GM12878 (cell line): ENCODE measurements at regions not wholly inside any gene's neighbourhood (a gene's known extent, or its start where the extent isn't known, plus 50 kb on each side); places are given as distances from the start of the nearest gene placed in this dataset.

ENCODE experiments used
- ATAC-seq: fragments of 200-7000 bp; cut with Tn5 transposase; 3 replicates; pipeline ENCODE4 v1.9.1; 2020; ENCODE audit warnings: mild to moderate bottlenecking, moderate library complexity
- BruUV-seq: library from RNA; stranded (reverse); fragments of 400-500 nt; replicated peaks from 2 replicates; lab custom pipeline; 2021; lab: Mats Ljungman, UMichigan
- CTCF ChIA-PET: fragments of 300-600 bp; sonication (Branson Sonifier 250); formaldehyde crosslinking; extraction: SDS; loops from one replicate; lab custom pipeline; 2021; ENCODE audit warnings: inconsistent platforms; lab: Yijun Ruan, JAX
- POLR2A ChIA-PET: fragments of 350-600 bp; formaldehyde crosslinking; extraction: SDS; loops from one replicate; lab custom pipeline; 2021; ENCODE audit warnings: inconsistent platforms; lab: Charles Lee
- RAD21 ChIA-PET: fragments of 300-600 bp; sonication (Branson Sonifier 250); formaldehyde crosslinking; loops from one replicate; lab custom pipeline; 2023; ENCODE audit warnings: antibody characterized with exemption; ENCODE audit not compliant: unreplicated experiment; lab: Charles Lee
- SMC1A ChIA-PET: fragments of 300-600 bp; sonication (Branson Sonifier 250); formaldehyde crosslinking; loops from one replicate; lab custom pipeline; 2023; ENCODE audit not compliant: unreplicated experiment, uncharacterized antibody; lab: Charles Lee
- DNase-seq: peaks from one replicate; pipeline ENCODE4 v3.0.0-alpha.2; 2011; ENCODE audit warnings: low read depth, low spot score
- FAIRE-seq: peaks from 3 replicates; lab custom pipeline; 2011; peaks lifted over from hg19 to GRCh38; lab: Jason Lieb, UNC
- H2AFZ ChIP-seq: 2 replicates; pipeline ENCODE4 v1.6.0; 2011; ENCODE audit warnings: low read depth, low read length, control low read depth; ENCODE audit not compliant: control insufficient read depth
- H3K27ac ChIP-seq: 2 replicates; pipeline ENCODE4 v1.5.1; 2011; ENCODE audit warnings: control low read depth; ENCODE audit not compliant: control insufficient read depth, insufficient read depth
- H3K27me3 ChIP-seq, 2 experiments: replicated peaks in 1 of 2; 2 replicates each; pipeline versions ENCODE4 v1.6.0 to v1.6.1; 2011; ENCODE audit warnings: low read length in 1 of 2; ENCODE audit not compliant: control insufficient read depth in 2 of 2, insufficient read depth in 2 of 2
- H3K36me3 ChIP-seq, 2 experiments: 2 replicates each; pipeline ENCODE4 v1.5.1; 2011; ENCODE audit warnings: low read length in 1 of 2; ENCODE audit not compliant: control insufficient read depth in 2 of 2, insufficient read depth in 2 of 2
- H3K4me1 ChIP-seq: 2 replicates; pipeline ENCODE4 v1.6.1; 2011; ENCODE audit warnings: mild to moderate bottlenecking, low read length, moderate library complexity, mixed read lengths; ENCODE audit not compliant: control insufficient read depth, insufficient read depth
- H3K4me2 ChIP-seq: 2 replicates; pipeline ENCODE4 v1.6.0; 2011; ENCODE audit warnings: control low read depth; ENCODE audit not compliant: control insufficient read depth, insufficient read depth
- H3K4me3 ChIP-seq: fragments of 200-600 bp; sonication (generic); 2 replicates; pipeline ENCODE4 v1.5.1; 2016
- H3K79me2 ChIP-seq: 2 replicates; pipeline ENCODE4 v1.6.0; 2011; ENCODE audit warnings: low read length; ENCODE audit not compliant: control insufficient read depth, insufficient read depth
- H3K9ac ChIP-seq: 2 replicates; pipeline ENCODE4 v1.8.0; 2011; ENCODE audit warnings: low read length, control low read depth, mixed read lengths; ENCODE audit not compliant: control insufficient read depth, insufficient read depth
- H3K9me3 ChIP-seq: replicated peaks from 3 replicates; pipeline ENCODE4 v1.5.1; 2011; ENCODE audit warnings: mild to moderate bottlenecking, low read length; ENCODE audit not compliant: control insufficient read depth, insufficient read depth
- H4K20me1 ChIP-seq: 2 replicates; pipeline ENCODE4 v1.6.0; 2011; ENCODE audit not compliant: control insufficient read depth, insufficient read depth
- BCL11A ChIP-seq: IDR thresholded peaks from 2 replicates; pipeline ENCODE4 v1.6.1; 2011; ENCODE audit warnings: low read depth, low read length
- CBFB ChIP-seq: IDR thresholded peaks from 2 replicates; pipeline ENCODE4 v1.6.1; 2016; ENCODE audit warnings: antibody characterized with exemption, low read depth
- CHD1 ChIP-seq: IDR thresholded peaks from 2 replicates; pipeline ENCODE4 v1.6.1; 2012; ENCODE audit warnings: low read depth, low read length, improper control_type of control experiment
- GABPA ChIP-seq: IDR thresholded peaks from 2 replicates; pipeline ENCODE4 v1.6.1; 2014; ENCODE audit warnings: antibody characterized with exemption, low read depth, mild to moderate bottlenecking, inconsistent platforms
- HCFC1 ChIP-seq: fragments of 150-350 bp; IDR thresholded peaks from 2 replicates; pipeline ENCODE4 v1.6.1; 2014; ENCODE audit warnings: low read length
- NR2C2 ChIP-seq: IDR thresholded peaks from 2 replicates; pipeline ENCODE4 v1.6.1; 2011; ENCODE audit warnings: borderline replicate concordance, low read depth; ENCODE audit not compliant: control insufficient read depth, insufficient read length
- SIN3A ChIP-seq: IDR thresholded peaks from 2 replicates; pipeline ENCODE4 v1.6.1; 2012; ENCODE audit warnings: low read depth, low read length, improper control_type of control experiment
- SIX5 ChIP-seq: IDR thresholded peaks from 2 replicates; pipeline ENCODE4 v1.6.1; 2011; ENCODE audit warnings: mild to moderate bottlenecking, low read depth, low read length, moderate library complexity; ENCODE audit not compliant: severe bottlenecking
- TARDBP ChIP-seq: IDR thresholded peaks from 2 replicates; pipeline ENCODE4 v1.6.1; 2016; ENCODE audit warnings: borderline replicate concordance
- WRNIP1 ChIP-seq: IDR thresholded peaks from 2 replicates; pipeline ENCODE4 v1.6.1; 2011; ENCODE audit warnings: low read depth, low read length, improper control_type of control experiment, borderline replicate concordance
- ZBTB33 ChIP-seq: fragments of 450-650 bp; IDR thresholded peaks from 2 replicates; pipeline ENCODE4 v1.6.1; 2017; ENCODE audit warnings: mild to moderate bottlenecking
- ZNF207 ChIP-seq: fragments of 450-650 bp; IDR thresholded peaks from 2 replicates; pipeline ENCODE4 v1.6.1; 2014; ENCODE audit warnings: antibody characterized with exemption, mild to moderate bottlenecking, borderline replicate concordance
- ZSCAN29 ChIP-seq: fragments of 450-650 bp; IDR thresholded peaks from 2 replicates; pipeline ENCODE4 v1.6.1; 2017; ENCODE audit warnings: mild to moderate bottlenecking, moderate library complexity
- WGBS: methylation state at CpG from one replicate; pipeline ENCODE4 v1.1.6; 2016; ENCODE audit warnings: low lambda C conversion rate; ENCODE audit not compliant: insufficient replicate concordance, insufficient coverage; ENCODE audit errors: missing lambda C conversion rate; 5-methylcytosine and 5-hydroxymethylcytosine counted together
- in situ Hi-C: fragments of 300-500 bp; cut with MboI; formaldehyde crosslinking; loops from 9 replicates; pipeline ENCODE4 v1.14.3; 2018; ENCODE audit warnings: mixed read lengths
- intact Hi-C: fragments of 100-400 bp; cut with micrococcal nuclease; formaldehyde crosslinking; loops from one replicate; pipeline ENCODE4 v1.14.2; 2022; ENCODE audit not compliant: unreplicated experiment
- TF ChIP-seq, protein P1 (sequence below): IDR thresholded peaks from 2 replicates; pipeline ENCODE4 v1.6.1; 2011; ENCODE audit warnings: borderline replicate concordance, low read depth, mild to moderate bottlenecking, moderate library complexity, low read length; ENCODE audit not compliant: insufficient read depth, poor library complexity, severe bottlenecking

- in situ Hi-C loops: no loop called here
- Histone ChIP-seq H3K27me3 (no peaks in the 10 kb centered on the region; a peak in 1 of 4 replicates), H3K4me2 (no peak overlapping the region), H3K79me2 (no peaks in the 10 kb centered on the region), H4K20me1 (no peaks in the 10 kb centered on the region), H2AFZ (no peak overlapping the region), H3K9ac (no peak overlapping the region), H3K27ac (no peak overlapping the region), H3K9me3 (no peaks in the 10 kb centered on the region), H3K4me1 (peaks cover 13% of the 10 kb centered on the region), H3K36me3 (no peaks in the 10 kb centered on the region), H3K4me3 (no peak overlapping the region)
- TF ChIP-seq SIX5 (no peak), CBFB (no peak), WRNIP1 (no peak), CHD1 (no peak), HCFC1 (no peak), GABPA (no peak), ZNF207 (no peak), NR2C2 (no peak), ZSCAN29 (no peak), ZBTB33 (no peak), SIN3A (no peak), BCL11A (no peak), TARDBP (no peak)
- TF ChIP-seq, protein P1, sequence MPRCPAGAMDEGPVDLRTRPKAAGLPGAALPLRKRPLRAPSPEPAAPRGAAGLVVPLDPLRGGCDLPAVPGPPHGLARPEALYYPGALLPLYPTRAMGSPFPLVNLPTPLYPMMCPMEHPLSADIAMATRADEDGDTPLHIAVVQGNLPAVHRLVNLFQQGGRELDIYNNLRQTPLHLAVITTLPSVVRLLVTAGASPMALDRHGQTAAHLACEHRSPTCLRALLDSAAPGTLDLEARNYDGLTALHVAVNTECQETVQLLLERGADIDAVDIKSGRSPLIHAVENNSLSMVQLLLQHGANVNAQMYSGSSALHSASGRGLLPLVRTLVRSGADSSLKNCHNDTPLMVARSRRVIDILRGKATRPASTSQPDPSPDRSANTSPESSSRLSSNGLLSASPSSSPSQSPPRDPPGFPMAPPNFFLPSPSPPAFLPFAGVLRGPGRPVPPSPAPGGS: no peak
- intact Hi-C loops: no loop called here
- SMC1A ChIA-PET: interaction anchor here (0.5 kb wide), 1 partner anchor 77 kb away, joined by 3 read pairs; no protein-coding TSS in a partner anchor
- RAD21 ChIA-PET: no interaction called here
- ATAC-seq (no peak), FAIRE-seq (no peak), DNase-seq (no peak)
- 59% methylated on average over 3 of the region's 3 CpGs for WGBS
- BruUV-seq: no TSS peak
- POLR2A ChIA-PET: no interaction called here
- CTCF ChIA-PET: no interaction called here
These were observed 93.6 kb downstream of the RPL27A start for GRCh38 chr11:8776209-8776608.
